GM19035 (cell line): ENCODE measurements at regions not wholly inside any gene's neighbourhood (a gene's known extent, or its start where the extent isn't known, plus 50 kb on each side); places are given as distances from the start of the nearest gene placed in this dataset.
"Not testable (repeated sequence)": the region's sequence is repeated elsewhere in the genome, so short reads cannot be mapped to it uniquely, and the experiment has no call there.

ENCODE experiments used
- ATAC-seq: cut with Tn5 transposase; IDR thresholded peaks from one replicate; pipeline ENCODE4 v1.9.1; 2021; ENCODE audit not compliant: unreplicated experiment

GRCh38 chr2:111672641-111673040, 211.4 kb downstream of the ANAPC1 start:
- not testable (repeated sequence) for ATAC-seq

GRCh38 chr2:111673526-111673925, 210.5 kb downstream of the ANAPC1 start:
- no peak for ATAC-seq

- no peak for ATAC-seq
These were observed 208.4 kb downstream of the ANAPC1 start for GRCh38 chr2:111675419-111676194.

- no peak for ATAC-seq
These were observed 207.6 kb downstream of the ANAPC1 start for GRCh38 chr2:111676291-111676822.

GRCh38 chr2:111678161-111678560, 205.8 kb downstream of the ANAPC1 start:
- ATAC-seq: no peak

DNA sequence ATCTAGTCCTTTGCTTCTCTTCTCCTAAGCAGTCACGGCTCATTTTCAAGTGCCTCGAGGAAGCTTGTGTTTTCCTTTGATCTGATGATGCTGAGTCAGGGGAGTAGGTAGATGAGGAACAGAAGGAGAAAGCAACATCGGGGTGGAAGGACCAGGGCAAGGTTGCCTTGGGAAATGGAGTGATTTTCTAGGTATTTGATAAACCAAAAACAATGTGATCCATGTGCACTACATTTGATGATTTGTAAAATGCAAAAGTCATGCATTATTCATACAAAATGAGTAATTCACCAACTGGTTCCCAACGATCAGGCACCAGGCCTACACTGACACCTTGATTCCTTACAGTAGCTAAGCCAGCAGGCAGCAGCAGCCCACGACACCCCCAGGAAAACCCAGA, 205.3 kb downstream of the ANAPC1 start:
- no peak for ATAC-seq

DNA sequence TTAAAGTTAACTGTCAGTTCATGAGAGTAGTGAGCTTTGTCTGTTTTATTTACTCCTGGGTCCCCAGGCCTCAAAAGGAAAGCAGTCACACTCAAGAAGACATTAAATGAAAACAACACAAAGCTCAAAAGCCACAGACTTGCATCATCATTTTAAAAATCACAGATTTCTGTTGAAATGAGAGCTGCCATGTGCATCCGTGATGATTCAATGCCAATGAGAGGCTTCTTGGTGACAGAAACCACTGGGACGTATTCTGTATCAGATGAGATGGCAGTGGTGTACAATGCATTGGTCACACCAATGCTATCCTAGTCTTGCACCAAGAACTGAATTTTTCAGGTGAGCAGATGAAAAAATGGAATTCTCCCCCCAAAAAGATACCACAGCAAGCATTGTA, 204.8 kb downstream of the ANAPC1 start:
- ATAC-seq: no peak

DNA sequence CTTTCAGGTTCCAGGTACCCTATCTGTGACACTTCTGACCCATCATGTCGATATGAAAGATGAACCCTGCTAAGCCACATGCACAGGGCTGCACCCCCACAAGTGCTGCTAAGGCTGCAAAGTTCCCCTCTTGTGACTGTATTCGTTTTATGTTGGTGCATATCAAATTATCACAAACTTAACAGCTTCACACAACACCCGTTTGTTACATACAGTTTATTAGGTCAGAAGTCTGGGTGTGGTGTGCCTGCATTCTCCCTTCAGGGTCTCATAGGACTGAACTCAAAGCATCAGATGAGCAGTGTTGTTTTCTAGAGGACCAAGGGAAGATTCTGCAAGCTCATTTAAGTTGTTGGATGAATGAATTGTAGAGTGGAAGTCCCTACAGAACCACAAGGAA, 199.4 kb downstream of the ANAPC1 start:
- no peak for ATAC-seq

DNA sequence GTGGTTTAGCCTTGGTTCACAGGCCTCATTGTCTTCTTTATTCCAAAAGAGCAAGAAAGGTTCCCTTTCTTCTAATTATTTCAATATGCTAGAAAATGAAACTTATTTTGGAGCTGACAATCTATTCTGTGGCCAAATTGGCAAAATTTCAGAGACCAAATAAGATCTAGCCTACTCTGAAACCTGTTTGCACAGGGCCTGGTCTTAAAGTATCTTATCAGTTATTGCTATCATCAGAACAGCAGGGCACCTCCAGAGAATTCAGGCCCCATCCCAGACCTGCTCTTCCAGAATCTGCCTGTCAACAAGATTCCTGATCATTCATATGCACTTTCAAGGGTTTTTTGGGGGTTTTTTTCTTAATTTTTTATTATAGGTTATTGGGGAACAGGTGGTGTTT, 198.7 kb downstream of the ANAPC1 start:
- ATAC-seq: no peak

- no peak for ATAC-seq
These were observed 197.0 kb downstream of the ANAPC1 start for GRCh38 chr2:111686994-111687393.

GRCh38 chr2:111687911-111688310, 196.1 kb downstream of the ANAPC1 start:
- no peak for ATAC-seq

- no peak for ATAC-seq
These were observed 195.5 kb downstream of the ANAPC1 start for GRCh38 chr2:111688482-111688881.

DNA sequence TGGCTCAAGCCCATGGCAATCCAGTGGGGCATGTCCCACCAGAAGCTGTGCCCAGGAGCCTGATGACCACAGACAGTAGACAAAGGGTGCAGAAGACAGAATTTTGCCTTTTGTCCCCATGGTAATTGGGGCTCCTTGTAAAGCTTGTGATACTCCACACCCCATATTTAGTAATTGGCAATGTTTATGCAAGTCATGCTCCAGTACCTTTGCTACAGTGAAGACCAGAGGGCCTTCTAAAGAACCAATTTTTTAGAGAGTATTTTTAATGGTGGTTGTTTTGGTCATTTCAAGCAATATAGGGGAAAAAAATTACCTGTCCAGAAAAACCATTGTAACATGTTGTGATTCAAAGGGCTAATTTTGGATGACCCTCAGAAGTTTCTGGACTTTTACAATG, 194.8 kb downstream of the ANAPC1 start:
- no peak for ATAC-seq

DNA sequence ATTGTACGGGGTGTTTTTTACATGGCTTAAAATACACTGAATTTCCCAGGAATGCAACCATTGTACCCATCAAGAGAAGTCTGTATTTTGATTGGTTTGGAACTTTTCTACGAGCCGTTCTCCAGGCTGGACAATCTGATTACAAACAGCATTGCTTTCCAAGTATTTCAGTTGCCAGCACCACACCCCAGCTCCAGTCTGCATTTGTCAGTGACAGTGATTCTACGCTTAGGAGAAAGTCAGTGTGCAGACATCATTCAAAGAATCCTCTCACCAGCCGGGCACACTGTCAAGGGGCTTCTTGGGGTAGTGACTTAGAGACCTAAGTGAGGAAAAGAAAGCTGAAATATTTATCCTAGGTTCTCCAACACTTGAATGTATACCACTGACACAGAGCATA, 194.1 kb downstream of the ANAPC1 start:
- ATAC-seq: no peak

GRCh38 chr2:111691164-111691875, 192.7 kb downstream of the ANAPC1 start:
- no peak for ATAC-seq

GRCh38 chr2:111692311-111692710, 191.7 kb downstream of the ANAPC1 start:
- no peak for ATAC-seq

GRCh38 chr2:111694700-111695101, 189.3 kb downstream of the ANAPC1 start:
- ATAC-seq: no peak

- ATAC-seq: no peak
These were observed 188.5 kb downstream of the ANAPC1 start for GRCh38 chr2:111695441-111696007.

DNA sequence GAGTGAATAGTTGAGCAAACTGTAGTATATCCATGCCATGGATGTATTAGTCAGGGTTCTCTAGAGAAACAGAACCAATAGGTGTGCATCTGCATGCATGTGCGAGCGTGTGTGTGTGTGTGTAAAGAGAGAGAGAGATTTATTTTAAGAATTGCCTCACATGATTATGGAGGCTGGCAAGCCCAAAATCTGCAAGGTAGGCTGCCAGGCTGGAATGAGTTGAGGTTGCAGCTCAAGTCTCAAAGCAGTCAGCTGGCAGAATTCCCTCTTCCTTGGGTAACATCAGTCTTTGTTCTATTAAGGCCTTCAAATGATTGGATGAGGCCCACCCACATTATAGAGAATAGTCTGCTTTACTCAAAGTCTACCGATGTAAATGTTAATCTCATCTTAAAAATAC, 187.8 kb downstream of the ANAPC1 start:
- no peak for ATAC-seq

DNA sequence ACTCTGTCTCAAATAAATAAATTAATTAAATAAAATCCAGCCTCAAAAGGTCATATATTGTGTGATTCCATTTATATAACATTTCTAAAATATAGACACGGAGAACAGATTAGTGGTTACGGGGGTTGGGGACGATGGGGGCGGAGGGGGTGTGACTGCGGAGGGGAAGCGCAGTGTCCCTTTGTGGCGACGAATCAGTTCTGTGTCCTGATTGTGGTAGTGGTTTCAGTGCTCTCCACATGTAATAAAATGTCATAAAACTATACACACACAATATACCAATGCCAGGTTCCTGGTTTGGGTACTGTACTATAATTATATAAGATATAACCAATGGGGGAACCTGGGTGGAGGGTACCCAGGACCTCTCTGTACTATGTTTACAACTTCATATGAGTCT, 186.4 kb downstream of the ANAPC1 start:
- ATAC-seq: no peak

DNA sequence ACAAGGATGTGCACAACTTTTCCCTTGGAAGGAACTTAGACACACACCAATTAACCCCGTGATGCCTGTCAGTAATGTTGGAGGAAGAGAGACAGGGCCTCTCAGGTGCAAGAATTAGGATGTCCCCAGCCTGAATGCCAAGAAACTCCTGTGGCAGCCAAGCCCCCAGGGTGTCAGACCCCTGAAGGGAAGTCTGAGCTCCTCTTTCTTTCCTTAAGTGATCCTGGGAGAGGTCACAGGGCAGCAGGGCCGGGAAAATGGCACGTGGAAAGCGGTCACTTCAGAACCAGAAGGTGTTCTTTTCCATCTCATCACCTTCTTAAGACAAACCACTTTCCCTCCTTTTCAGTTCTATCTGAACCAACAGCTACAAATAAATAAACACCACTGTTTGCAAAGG, 185.9 kb downstream of the ANAPC1 start:
- no peak for ATAC-seq
